GM21423 (cell line): ENCODE measurements at regions not wholly inside any gene's neighbourhood (a gene's known extent, or its start where the extent isn't known, plus 50 kb on each side); places are given as distances from the start of the nearest gene placed in this dataset.
"Not testable (repeated sequence)": the region's sequence is repeated elsewhere in the genome, so short reads cannot be mapped to it uniquely, and the experiment has no call there.

Source experiments
- ATAC-seq: cut with Tn5 transposase; IDR thresholded peaks from one replicate; pipeline ENCODE4 v1.9.1; 2021; ENCODE audit warnings: mild to moderate bottlenecking, moderate library complexity; ENCODE audit not compliant: unreplicated experiment

- no peak for ATAC-seq
Observed at GRCh38 chr15:59791755-59792154, 102.6 kb upstream of the BNIP2 start.

DNA sequence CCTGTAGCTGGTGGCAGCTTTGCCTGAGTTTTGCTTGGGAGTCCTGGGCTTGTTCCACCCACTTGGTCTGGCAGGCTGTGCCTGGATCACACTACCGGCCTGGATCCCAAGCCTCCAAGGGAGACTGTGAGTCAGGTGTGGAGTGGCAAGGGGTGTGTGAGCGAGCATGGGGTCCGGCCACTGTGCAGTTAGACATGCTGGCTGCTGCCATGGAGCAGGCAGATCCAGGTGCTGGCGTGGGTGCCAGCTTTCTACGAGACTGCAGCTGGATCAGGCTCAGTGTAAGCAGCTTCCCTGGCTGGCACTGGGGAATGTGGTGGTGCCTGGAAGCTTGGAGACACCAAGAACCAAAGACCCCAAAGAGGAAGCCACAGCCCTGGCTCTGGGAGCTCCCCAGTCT is 102.0 kb upstream of the BNIP2 start:
- ATAC-seq, result no peak

DNA sequence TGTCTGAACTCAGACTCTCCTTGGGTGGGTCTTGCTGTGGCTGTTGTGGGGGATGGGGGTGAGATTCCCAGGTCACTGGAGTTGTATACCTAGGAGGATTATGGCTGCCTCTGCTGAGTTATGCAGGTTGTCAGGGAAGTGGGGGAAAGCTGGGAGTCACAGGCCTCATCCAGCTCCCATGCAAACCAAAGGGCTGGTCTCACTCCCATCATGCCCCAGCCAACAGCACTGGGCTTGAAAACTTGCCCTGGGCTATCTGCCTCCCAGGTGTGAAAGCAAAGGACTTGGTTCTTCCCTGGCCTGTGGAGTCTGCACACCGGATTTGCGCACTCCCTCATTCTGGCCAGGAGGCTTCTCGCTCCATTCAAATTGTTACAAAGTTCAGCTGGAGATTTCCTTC is 97.3 kb upstream of the BNIP2 start:
- ATAC-seq, result not testable (repeated sequence)

GRCh38 chr15:59785981-59786380 is 96.9 kb upstream of the BNIP2 start:
- not testable (repeated sequence) for ATAC-seq

- not testable (repeated sequence) for ATAC-seq
Observed at GRCh38 chr15:59783774-59784520, 94.8 kb upstream of the BNIP2 start.

DNA sequence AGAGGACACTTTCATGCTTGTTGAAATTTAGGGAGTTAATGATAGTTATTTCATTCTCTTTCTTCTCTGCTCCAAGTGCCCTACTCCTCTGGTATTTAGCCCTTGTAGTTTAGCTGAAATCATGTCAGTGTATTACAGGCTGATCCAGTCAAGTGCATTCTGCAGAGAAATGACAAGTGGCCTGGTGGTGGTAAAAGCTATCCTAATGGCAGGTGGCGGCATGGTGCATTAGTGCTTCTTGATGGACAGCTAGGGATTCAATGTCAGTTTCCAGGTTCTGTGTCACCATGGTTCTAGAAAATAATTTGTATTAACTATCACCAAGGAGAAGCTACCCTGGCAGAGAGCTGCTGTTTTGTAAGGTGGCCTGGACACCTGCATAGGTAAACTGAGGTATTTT is 90.0 kb upstream of the BNIP2 start:
- no peak for ATAC-seq

GRCh38 chr15:59764775-59765174 is 75.7 kb upstream of the BNIP2 start:
- no peak for ATAC-seq

- ATAC-seq, result no peak
Observed at GRCh38 chr15:59762558-59762957, 73.4 kb upstream of the BNIP2 start.

DNA sequence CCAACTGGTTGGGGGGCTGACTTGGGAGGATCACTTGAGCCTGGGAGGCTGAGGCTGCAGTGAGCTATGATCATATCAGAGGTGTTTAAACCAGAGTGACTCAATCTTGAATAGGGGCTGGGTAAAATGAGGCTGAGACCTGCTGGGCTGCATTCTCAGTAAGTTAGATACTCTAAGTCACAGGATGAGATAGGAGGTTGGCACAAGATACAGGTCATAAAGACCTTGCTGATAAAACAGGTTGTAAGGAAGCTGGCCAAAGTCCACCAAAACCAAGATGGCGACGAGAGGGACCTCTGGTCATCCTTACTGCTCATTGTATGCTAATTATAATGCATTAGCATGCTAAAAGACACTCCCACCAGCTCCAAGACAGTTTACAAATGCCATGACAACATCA is 71.1 kb upstream of the BNIP2 start:
- ATAC-seq, result not testable (repeated sequence)

- ATAC-seq, result no peak
Observed at GRCh38 chr15:59751552-59752413, 62.7 kb upstream of the BNIP2 start.

GRCh38 chr15:59746777-59747176 is 57.7 kb upstream of the BNIP2 start:
- ATAC-seq, result no peak

GRCh38 chr15:59741274-59741906 is 52.3 kb upstream of the BNIP2 start:
- no peak for ATAC-seq

GRCh38 chr15:59739557-59740186 is 50.6 kb upstream of the BNIP2 start:
- no peak for ATAC-seq
